Left lung (tissue), 4 donors: ENCODE measurements at regions not wholly inside any gene's neighbourhood (a gene's known extent, or its start where the extent isn't known, plus 50 kb on each side); places are given as distances from the start of the nearest gene placed in this dataset.

Experiments used
- ATAC-seq: fragments of 200-7000 bp; cut with Tn5 transposase; one replicate; pipeline ENCODE4 v1.9.1; 2020; ENCODE audit warnings: moderate library complexity
- DNase-seq, 4 donors: peaks; one replicate each; pipeline ENCODE4 v3.0.0-alpha.2; 2013 to 2020
- H3K27ac ChIP-seq, 2 donors: fragments of 200-600 bp; sonication (generic) in 1 of 2; one replicate each; pipeline versions ENCODE4 v1.5.0 to v1.8.0; 2020 to 2021
- H3K27me3 ChIP-seq, 2 donors: fragments of 200-600 bp; sonication (generic) in 1 of 2; one replicate each; pipeline versions ENCODE4 v1.5.0 to v1.8.0; 2020 to 2021
- H3K36me3 ChIP-seq, 2 donors: fragments of 200-600 bp; sonication (generic) in 1 of 2; one replicate each; pipeline versions ENCODE4 v1.5.0 to v1.8.0; 2020 to 2021
- H3K4me1 ChIP-seq, 2 donors: fragments of 200-600 bp; one replicate each; pipeline ENCODE4 v1.8.0; 2021
- H3K4me3 ChIP-seq, 2 donors: fragments of 200-600 bp; sonication (generic) in 1 of 2; one replicate each; pipeline versions ENCODE4 v1.5.0 to v1.8.0; 2020 to 2021; ENCODE audit warnings: mild to moderate bottlenecking in 1 of 2
- H3K9me3 ChIP-seq, 2 donors: fragments of 200-600 bp; sonication (generic) in 1 of 2; one replicate each; pipeline versions ENCODE4 v1.5.0 to v1.8.0; 2020 to 2021
- intact Hi-C, 2 donors: fragments of 100-400 bp; cut with DNase I; formaldehyde crosslinking; loops; one replicate each; pipeline versions ENCODE4 v1.11.2 to v1.14.2; 2022
- TF ChIP-seq, protein P1 (sequence below), 2 donors: fragments of 200-600 bp; sonication (generic) in 1 of 2; IDR thresholded peaks; one replicate each; pipeline versions ENCODE4 v1.5.0 to v1.8.0; 2021; ENCODE audit warnings: antibody characterized with exemption in 2 of 2
- donor health status: DM: no; HTN: yes; CAD: no.
- donor health status: DM: no; HTN: no; CAD: no.

DNA sequence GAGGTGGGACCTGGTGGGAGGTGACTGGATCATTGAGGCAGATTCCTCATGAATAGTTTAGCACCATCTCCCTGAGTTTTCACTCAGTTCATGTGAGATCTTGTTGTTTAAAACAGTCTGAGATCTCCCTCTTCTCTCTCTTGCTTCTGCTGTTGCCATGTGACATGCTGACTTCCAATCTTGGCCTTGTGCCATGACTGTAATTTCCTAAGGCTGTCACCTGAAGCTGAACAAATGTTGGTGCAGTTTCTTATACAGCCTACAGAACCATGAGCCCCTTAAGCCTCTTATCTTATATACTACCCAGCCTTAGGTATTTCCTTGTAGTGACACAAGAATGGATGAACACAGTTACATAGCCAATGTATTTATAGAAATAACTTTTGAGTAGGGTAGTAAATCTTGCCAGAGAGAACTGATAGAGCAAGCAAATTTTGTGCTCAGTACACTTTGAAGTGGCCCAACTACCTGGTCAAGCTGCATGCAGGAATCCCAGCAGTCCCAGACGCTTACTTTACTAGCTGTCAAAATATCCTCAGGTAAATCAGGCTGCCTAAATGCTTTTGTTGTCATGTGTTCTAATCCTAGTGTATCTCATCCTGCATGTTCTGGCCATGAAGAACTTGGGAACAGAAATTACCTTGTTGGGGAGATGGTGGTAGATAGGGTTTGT is 445.6 kb upstream of the MIS18BP1 start:
- no peaks in the 10 kb centered on the region for H3K9me3 ChIP-seq
- intact Hi-C loops = no loop called here
- ATAC-seq (peak; percentile 73), DNase-seq (peak in 1 of 4 donors; percentile 41)
- no peaks in the 10 kb centered on the region for H3K27me3 ChIP-seq
- H3K27ac ChIP-seq = peak overlapping the region in 1 of 2 donors; percentile 4
- no peak overlapping the region for H3K4me3 ChIP-seq
- H3K4me1 ChIP-seq = no peaks in the 10 kb centered on the region
- TF ChIP-seq, protein P1, sequence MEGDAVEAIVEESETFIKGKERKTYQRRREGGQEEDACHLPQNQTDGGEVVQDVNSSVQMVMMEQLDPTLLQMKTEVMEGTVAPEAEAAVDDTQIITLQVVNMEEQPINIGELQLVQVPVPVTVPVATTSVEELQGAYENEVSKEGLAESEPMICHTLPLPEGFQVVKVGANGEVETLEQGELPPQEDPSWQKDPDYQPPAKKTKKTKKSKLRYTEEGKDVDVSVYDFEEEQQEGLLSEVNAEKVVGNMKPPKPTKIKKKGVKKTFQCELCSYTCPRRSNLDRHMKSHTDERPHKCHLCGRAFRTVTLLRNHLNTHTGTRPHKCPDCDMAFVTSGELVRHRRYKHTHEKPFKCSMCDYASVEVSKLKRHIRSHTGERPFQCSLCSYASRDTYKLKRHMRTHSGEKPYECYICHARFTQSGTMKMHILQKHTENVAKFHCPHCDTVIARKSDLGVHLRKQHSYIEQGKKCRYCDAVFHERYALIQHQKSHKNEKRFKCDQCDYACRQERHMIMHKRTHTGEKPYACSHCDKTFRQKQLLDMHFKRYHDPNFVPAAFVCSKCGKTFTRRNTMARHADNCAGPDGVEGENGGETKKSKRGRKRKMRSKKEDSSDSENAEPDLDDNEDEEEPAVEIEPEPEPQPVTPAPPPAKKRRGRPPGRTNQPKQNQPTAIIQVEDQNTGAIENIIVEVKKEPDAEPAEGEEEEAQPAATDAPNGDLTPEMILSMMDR (IDR thresholded peaks at IDR 0.05) = no peak
- H3K36me3 ChIP-seq = no peaks in the 10 kb centered on the region

DNA sequence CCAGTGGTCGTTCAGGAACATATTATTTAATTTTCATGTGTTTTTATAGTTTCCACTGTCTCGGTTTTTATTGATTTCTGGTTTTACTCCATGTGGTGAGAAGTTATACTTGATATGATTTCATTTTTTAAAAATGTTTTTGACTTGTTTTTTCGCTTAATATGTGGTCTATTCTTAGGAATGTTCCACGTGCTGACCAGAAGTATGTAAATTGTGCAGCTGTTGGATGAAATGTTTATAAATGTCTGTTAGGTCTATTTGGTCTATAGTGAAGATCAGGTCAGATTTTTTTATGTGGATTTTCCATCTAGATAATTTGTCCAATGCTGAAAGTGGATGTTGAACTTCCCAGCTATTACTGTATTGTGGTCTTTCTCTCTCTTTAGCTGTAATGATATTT is 433.8 kb upstream of the MIS18BP1 start:
- Histone ChIP-seq H3K27ac (no peak overlapping the region), H3K36me3 (no peaks in the 10 kb centered on the region), H3K9me3 (peaks cover 0 to 25% of the 10 kb centered on the region in 2 donors), H3K4me1 (no peaks in the 10 kb centered on the region), H3K4me3 (no peak overlapping the region), H3K27me3 (no peaks in the 10 kb centered on the region)
- TF ChIP-seq, protein P1 (IDR thresholded peaks at IDR 0.05) = no peak
- DNase-seq = no peak
- ATAC-seq = no peak
- intact Hi-C loops = no loop called here

DNA sequence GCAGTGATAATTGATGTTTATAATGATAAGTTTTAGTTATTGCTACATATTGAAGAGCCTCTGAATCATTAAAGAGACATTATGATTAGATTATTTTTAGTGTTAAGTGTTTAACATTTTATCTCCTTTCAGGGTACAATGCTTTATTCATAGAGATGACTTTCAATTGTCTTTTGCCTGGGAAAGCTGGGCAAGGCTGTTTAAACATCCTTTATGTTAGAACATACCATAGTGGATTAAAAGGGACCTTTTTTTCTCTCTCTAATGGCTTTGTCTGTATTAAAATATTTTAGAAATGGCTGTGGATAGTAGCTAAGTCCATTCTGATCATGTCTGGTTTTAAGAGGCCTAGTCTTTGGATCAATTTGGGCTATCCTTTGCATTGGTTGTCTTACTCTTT is 427.5 kb upstream of the MIS18BP1 start:
- Histone ChIP-seq H3K4me1 (peaks cover 0 to 7% of the 10 kb centered on the region in 2 donors), H3K27me3 (no peaks in the 10 kb centered on the region), H3K9me3 (peaks cover 0 to 8% of the 10 kb centered on the region in 2 donors), H3K27ac (peak overlapping the region in 1 of 2 donors; percentile 63), H3K36me3 (no peaks in the 10 kb centered on the region), H3K4me3 (no peak overlapping the region)
- ATAC-seq (no peak), DNase-seq (no peak)
- intact Hi-C loops = no loop called here
- TF ChIP-seq, protein P1 (IDR thresholded peaks at IDR 0.05) = no peak

DNA sequence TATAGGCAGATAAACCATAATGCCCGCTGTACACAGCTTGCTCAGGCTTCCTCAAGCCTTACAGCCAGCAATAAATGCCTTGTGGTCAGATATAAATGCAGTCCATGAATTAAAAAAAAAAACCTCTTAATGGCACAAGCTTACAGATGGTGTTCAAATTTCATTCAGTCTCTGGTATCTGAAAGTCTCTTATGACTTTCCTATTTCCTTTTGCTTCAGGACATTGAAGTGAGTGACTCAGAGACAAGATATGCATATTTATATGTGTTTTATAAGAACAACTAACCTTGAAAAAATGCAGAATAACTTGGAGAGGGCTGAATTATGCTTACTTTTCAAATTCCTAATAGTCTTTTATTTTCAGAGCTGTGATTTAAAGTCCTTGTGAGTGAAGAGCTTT is 426.9 kb upstream of the MIS18BP1 start:
- H3K4me3 ChIP-seq = no peak overlapping the region
- H3K9me3 ChIP-seq = peaks cover 0 to 6% of the 10 kb centered on the region in 2 donors
- no peaks in the 10 kb centered on the region for H3K27me3 ChIP-seq
- ATAC-seq (peak; percentile 95), DNase-seq (no peak)
- H3K27ac ChIP-seq = peak overlapping the region; percentile 24 to 34
- no peaks in the 10 kb centered on the region for H3K36me3 ChIP-seq
- intact Hi-C loops = no loop called here
- H3K4me1 ChIP-seq = peaks cover 0 to 7% of the 10 kb centered on the region in 2 donors
- TF ChIP-seq, protein P1 (IDR thresholded peaks at IDR 0.05) = no peak

DNA sequence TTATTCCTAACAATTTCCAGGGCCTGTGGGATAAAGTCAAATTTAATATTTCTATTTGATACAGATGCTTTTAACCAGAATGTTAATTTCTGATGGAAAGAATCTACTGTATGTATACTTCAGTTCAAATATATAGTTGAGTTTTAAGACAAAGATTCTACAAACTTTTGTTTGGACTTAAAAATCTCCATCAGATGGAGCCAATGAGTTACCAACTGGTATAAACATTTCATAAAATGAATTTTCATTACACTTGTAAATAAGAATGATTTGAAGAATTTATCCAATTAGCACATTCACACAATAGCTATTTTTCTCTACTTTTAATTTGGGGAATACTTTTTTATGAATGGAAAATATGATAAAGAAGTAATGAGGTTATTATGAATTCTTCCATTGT is 425.2 kb upstream of the MIS18BP1 start:
- Histone ChIP-seq H3K9me3 (no peaks in the 10 kb centered on the region), H3K4me3 (no peak overlapping the region), H3K36me3 (no peaks in the 10 kb centered on the region), H3K27me3 (no peaks in the 10 kb centered on the region), H3K27ac (no peak overlapping the region), H3K4me1 (peaks cover 0 to 7% of the 10 kb centered on the region in 2 donors)
- DNase-seq (no peak), ATAC-seq (no peak)
- intact Hi-C loops = no loop called here
- TF ChIP-seq, protein P1 (IDR thresholded peaks at IDR 0.05) = no peak
